SK-N-SH (cell line): ENCODE measurements at regions not wholly inside any gene's neighbourhood (a gene's known extent, or its start where the extent isn't known, plus 50 kb on each side); places are given as distances from the start of the nearest gene placed in this dataset.

Experiments
- EZH2phosphoT487 ChIP-seq: fragments of 200-600 bp; sonication (generic); IDR thresholded peaks from 2 replicates; pipeline ENCODE4 v1.6.1; 2017; ENCODE audit warnings: low read depth, mixed run types, mild to moderate bottlenecking, antibody characterized with exemption, moderate library complexity, borderline replicate concordance
- FOXM1 ChIP-seq: IDR thresholded peaks from 2 replicates; pipeline ENCODE4 v1.4.0; 2012; ENCODE audit warnings: low read depth, mild to moderate bottlenecking
- GABPA ChIP-seq: IDR thresholded peaks from 2 replicates; pipeline ENCODE4 v1.4.0; 2012; ENCODE audit warnings: low read depth, mild to moderate bottlenecking
- POLR2AphosphoS5 ChIP-seq: IDR thresholded peaks from 2 replicates; pipeline ENCODE4 v1.6.1; 2012; ENCODE audit warnings: low read depth, low read length
- RFX5 ChIP-seq: IDR thresholded peaks from 2 replicates; pipeline ENCODE4 v1.6.1; 2012; ENCODE audit warnings: mild to moderate bottlenecking, improper control_type of control experiment, low read length
- YY1 ChIP-seq: IDR thresholded peaks from 2 replicates; pipeline ENCODE4 v1.4.0; 2012; ENCODE audit warnings: low read depth, mild to moderate bottlenecking
- TF ChIP-seq, protein P1 (sequence below): fragments of 200-600 bp; sonication (generic); IDR thresholded peaks from 2 replicates; pipeline ENCODE4 v1.6.1; 2017; ENCODE audit warnings: antibody characterized with exemption, mild to moderate bottlenecking, moderate library complexity

GRCh38 chr19:28020619-28021258 is 1192.2 kb downstream of the UQCRFS1 start:
- TF ChIP-seq EZH2phosphoT487 = no peak
- TF ChIP-seq, protein P1, sequence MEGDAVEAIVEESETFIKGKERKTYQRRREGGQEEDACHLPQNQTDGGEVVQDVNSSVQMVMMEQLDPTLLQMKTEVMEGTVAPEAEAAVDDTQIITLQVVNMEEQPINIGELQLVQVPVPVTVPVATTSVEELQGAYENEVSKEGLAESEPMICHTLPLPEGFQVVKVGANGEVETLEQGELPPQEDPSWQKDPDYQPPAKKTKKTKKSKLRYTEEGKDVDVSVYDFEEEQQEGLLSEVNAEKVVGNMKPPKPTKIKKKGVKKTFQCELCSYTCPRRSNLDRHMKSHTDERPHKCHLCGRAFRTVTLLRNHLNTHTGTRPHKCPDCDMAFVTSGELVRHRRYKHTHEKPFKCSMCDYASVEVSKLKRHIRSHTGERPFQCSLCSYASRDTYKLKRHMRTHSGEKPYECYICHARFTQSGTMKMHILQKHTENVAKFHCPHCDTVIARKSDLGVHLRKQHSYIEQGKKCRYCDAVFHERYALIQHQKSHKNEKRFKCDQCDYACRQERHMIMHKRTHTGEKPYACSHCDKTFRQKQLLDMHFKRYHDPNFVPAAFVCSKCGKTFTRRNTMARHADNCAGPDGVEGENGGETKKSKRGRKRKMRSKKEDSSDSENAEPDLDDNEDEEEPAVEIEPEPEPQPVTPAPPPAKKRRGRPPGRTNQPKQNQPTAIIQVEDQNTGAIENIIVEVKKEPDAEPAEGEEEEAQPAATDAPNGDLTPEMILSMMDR = no peak
- TF ChIP-seq POLR2AphosphoS5 = no peak
- no peak for TF ChIP-seq GABPA
- no peak for TF ChIP-seq RFX5
- no peak for TF ChIP-seq YY1
- TF ChIP-seq FOXM1 = no peak
